ENCODE measurements at regions not wholly inside any gene's neighbourhood (a gene's known extent, or its start where the extent isn't known, plus 50 kb on each side); places are given as distances from the start of the nearest gene placed in this dataset.

GRCh38 chr4:176924238-176924637, 131.5 kb upstream of the VEGFC start:
- no peak for ATAC-seq

GRCh38 chr4:176925962-176926361, 133.2 kb upstream of the VEGFC start:
- no peaks in the 10 kb centered on the region for H3K27me3 ChIP-seq
- H3K36me3 ChIP-seq, result no peaks in the 10 kb centered on the region
- H3K4me3 ChIP-seq, result no peak overlapping the region
- H3K9me3 ChIP-seq, result no peaks in the 10 kb centered on the region
- H3K27ac ChIP-seq, result no peak overlapping the region
- DNase-seq (no peak), ATAC-seq (no peak)
- H3K4me1 ChIP-seq, result no peaks in the 10 kb centered on the region
- TF ChIP-seq POLR2A (IDR thresholded peaks at IDR 0.05), result no peak
- no peak for TF ChIP-seq CTCF (IDR thresholded peaks at IDR 0.05)
- intact Hi-C loops (cut with DNase I), result no loop called here
- 55 to 73% (median 65%) methylated on average over 2 of the region's 2 CpGs for WGBS, 4 donors

More at GRCh38 chr4:176924238-176924637, 131.5 kb upstream of the VEGFC start:
- no peaks in the 10 kb centered on the region for H3K27me3 ChIP-seq
- H3K36me3 ChIP-seq, result no peaks in the 10 kb centered on the region
- peaks cover 0 to under 1% (median 0%) of the 10 kb centered on the region in 12 donors for H3K9me3 ChIP-seq
- no peak overlapping the region for H3K4me3 ChIP-seq
- H3K4me1 ChIP-seq, result no peaks in the 10 kb centered on the region
- no peak overlapping the region for H3K27ac ChIP-seq
- TF ChIP-seq POLR2A (IDR thresholded peaks at IDR 0.05), result no peak
- TF ChIP-seq CTCF (IDR thresholded peaks at IDR 0.05), result no peak
- DNase-seq, result no peak
- intact Hi-C loops (cut with DNase I), result no loop called here
- WGBS, 4 donors, result 94 to 98% (median 97%) methylated on average over 4 of the region's 4 CpGs

GRCh38 chr4:176927117-176927516, 134.4 kb upstream of the VEGFC start:
- no peaks in the 10 kb centered on the region for H3K36me3 ChIP-seq
- no peak overlapping the region for H3K4me3 ChIP-seq
- WGBS, 4 donors, result 89 to 95% (median 94%) methylated on average over 1 of the region's 1 CpG
- DNase-seq (no peak), ATAC-seq (no peak)
- H3K27me3 ChIP-seq, result no peaks in the 10 kb centered on the region
- no peaks in the 10 kb centered on the region for H3K4me1 ChIP-seq
- H3K27ac ChIP-seq, result no peak overlapping the region
- no peak for TF ChIP-seq POLR2A (IDR thresholded peaks at IDR 0.05)
- no peak for TF ChIP-seq CTCF (IDR thresholded peaks at IDR 0.05)
- no peaks in the 10 kb centered on the region for H3K9me3 ChIP-seq
- intact Hi-C loops (cut with DNase I), result no loop called here

- Histone ChIP-seq H3K4me1 (no peaks in the 10 kb centered on the region), H3K36me3 (no peaks in the 10 kb centered on the region), H3K27me3 (no peaks in the 10 kb centered on the region), H3K4me3 (no peak overlapping the region), H3K27ac (no peak overlapping the region), H3K9me3 (no peaks in the 10 kb centered on the region)
- intact Hi-C loops (cut with DNase I), result no loop called here
- DNase-seq, result no peak
- TF ChIP-seq POLR2A (IDR thresholded peaks at IDR 0.05) (no peak), CTCF (IDR thresholded peaks at IDR 0.05) (no peak)
- 48 to 60% (median 58%) methylated on average over 2 of the region's 2 CpGs for WGBS, 4 donors
- ATAC-seq, result no peak
Observed at GRCh38 chr4:176927664-176928063, 134.9 kb upstream of the VEGFC start.

Data from heart left ventricle (tissue), 16 donors.